GM19328 (cell line): ENCODE measurements at regions not wholly inside any gene's neighbourhood (a gene's known extent, or its start where the extent isn't known, plus 50 kb on each side); places are given as distances from the start of the nearest gene placed in this dataset.

Experiments
- ATAC-seq: cut with Tn5 transposase; IDR thresholded peaks from one replicate; pipeline ENCODE4 v1.9.1; 2021; ENCODE audit warnings: mild to moderate bottlenecking, moderate library complexity; ENCODE audit not compliant: unreplicated experiment

GRCh38 chr6:155747491-155747890, 291.9 kb upstream of the NOX3 start:
- ATAC-seq, result no peak

- no peak for ATAC-seq
Observed at GRCh38 chr6:155740781-155741399, 285.3 kb upstream of the NOX3 start.

DNA sequence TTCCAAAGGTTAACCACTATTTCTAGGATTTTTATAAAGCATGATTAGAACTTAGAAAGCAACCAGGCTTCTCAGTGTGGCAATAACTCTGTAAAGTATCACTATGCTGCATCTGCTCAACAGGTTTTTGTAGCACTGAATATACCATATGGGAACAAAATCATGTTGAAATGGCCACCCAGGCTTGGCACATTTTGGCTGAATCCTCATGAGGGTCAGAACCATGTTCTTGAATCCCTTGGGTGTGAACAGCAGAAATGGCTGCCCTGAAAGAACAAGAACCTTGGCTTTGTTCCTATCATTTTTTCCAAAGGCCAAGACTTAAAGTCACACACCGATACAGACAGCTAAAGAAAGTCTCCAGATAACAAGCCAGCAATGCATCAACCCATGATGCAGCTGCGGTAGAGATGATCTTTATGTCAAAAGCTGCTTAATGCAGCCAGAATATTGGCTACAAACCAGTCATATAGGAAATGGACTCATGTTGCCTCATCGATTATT, 283.0 kb upstream of the NOX3 start:
- ATAC-seq, result no peak

DNA sequence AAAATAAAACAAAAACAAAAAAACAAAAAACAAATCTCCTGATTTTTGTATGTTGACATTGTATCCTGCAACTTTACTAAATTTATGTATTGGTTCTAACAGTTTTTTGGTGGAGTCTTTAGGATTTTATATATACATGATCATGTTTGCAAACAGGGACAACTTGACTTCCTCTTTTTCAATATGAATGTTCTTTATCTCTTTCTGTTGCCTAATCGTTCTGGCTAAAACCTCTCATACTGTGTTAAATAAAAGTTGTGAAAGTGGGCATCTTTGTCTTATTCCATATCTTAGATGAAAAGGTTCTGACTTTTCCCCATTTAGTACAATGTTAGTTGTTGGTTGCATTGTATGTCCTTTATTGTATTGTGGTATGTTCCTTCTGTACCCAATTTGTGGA, 261.7 kb upstream of the NOX3 start:
- no peak for ATAC-seq

GRCh38 chr6:155710704-155711103, 255.1 kb upstream of the NOX3 start:
- no peak for ATAC-seq

GRCh38 chr6:155709262-155709661, 253.6 kb upstream of the NOX3 start:
- ATAC-seq, result no peak

- no peak for ATAC-seq
Observed at GRCh38 chr6:155708100-155708499, 252.5 kb upstream of the NOX3 start.

DNA sequence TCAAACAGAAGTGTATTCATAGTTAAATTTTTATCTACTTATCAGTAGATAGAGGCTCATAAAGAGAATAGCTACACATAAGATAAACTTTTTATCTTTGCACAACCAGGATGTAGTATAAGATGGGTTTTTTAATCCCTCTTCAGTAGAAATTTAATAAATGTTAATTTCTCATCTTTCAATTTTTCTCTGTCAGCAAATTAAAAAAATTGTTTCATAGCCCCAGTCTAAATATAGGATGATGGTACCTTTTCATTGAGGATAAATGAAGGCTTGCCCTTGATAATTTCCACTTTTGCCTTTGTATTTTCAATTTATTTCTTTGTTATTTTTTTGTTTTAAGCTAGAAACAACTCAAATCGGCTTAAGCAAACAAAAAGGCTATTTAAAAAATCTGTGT, 251.2 kb upstream of the NOX3 start:
- ATAC-seq, result no peak

DNA sequence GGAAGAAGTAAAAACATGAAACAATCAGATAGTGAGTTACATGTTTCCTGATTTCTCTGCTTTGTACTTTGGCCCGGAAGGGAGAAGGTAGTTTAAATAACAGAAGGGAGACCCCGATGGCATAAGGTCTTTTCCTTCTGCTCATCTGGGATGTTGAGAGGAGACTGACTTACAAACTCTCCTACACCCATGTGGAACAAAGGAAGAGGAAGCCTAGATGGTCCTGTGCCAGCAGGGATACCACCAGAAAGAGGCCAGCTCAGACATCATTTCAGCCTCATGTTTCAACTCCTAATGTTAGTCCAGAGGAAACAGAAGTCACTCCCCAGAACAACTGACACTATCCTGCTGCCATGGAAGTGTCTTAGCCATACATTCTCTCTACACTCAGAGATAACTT, 250.7 kb upstream of the NOX3 start:
- ATAC-seq, result no peak

- ATAC-seq, result no peak
Observed at GRCh38 chr6:155701342-155701741, 245.7 kb upstream of the NOX3 start.

- ATAC-seq, result no peak
Observed at GRCh38 chr6:155695495-155695894, 239.9 kb upstream of the NOX3 start.

DNA sequence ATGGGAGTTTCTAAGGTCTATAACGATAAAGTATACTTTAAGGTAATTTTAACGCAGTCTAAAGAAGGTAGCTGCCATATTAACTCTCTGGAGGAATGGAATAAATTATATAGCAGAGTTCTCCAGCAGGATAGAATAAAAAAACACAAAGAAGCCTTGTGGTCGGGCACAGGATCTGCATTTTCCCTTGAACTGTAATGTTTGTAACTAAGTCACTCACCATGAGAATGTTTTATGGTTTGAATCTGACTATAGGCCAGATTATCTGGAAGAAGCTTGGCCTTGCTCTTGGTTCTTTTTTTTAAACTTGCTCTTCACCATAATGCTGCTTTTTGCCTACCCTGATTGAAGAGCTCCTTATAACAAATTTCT, 238.8 kb upstream of the NOX3 start:
- ATAC-seq, result no peak

DNA sequence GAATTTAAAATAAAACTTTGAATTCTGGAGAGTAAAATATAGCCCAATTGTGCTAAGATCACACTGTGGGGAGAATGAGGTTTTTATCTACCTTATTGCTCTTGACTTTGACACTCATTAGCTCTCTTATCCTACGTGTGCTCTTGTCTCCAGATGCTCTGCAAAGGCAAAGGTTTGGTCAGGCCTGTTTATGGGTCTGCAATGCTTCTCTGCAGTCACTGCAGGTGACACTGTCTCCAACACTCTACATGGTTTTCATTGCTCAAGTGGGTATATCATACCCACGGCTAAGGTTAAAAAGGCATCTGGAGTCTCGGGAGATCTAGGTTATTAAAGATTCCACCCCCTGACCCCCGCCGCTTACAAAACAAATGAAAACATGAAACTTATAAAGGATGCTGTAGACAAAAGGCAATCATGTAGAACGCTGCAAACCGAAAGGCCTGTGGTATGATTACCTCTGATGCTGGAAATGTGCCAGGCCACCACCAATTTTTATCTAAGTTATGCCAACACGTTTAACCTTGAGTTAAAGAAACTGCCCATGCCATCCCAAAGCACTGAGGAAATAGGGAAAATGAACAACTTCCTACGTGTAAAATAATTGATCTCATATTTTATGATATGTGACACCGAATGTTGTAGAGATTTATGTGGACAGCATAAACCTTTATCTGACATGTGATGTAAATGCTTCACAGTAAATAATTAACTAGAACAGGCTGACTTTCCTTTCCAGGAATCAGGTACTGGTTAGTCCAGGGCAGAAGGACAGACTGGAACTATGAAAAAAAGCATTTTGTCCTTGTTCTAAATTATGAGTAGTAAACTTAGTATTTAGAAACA, 238.2 kb upstream of the NOX3 start:
- no peak for ATAC-seq

- no peak for ATAC-seq
Observed at GRCh38 chr6:155690820-155691219, 235.2 kb upstream of the NOX3 start.

GRCh38 chr6:155687645-155688044, 232.0 kb upstream of the NOX3 start:
- ATAC-seq, result no peak

DNA sequence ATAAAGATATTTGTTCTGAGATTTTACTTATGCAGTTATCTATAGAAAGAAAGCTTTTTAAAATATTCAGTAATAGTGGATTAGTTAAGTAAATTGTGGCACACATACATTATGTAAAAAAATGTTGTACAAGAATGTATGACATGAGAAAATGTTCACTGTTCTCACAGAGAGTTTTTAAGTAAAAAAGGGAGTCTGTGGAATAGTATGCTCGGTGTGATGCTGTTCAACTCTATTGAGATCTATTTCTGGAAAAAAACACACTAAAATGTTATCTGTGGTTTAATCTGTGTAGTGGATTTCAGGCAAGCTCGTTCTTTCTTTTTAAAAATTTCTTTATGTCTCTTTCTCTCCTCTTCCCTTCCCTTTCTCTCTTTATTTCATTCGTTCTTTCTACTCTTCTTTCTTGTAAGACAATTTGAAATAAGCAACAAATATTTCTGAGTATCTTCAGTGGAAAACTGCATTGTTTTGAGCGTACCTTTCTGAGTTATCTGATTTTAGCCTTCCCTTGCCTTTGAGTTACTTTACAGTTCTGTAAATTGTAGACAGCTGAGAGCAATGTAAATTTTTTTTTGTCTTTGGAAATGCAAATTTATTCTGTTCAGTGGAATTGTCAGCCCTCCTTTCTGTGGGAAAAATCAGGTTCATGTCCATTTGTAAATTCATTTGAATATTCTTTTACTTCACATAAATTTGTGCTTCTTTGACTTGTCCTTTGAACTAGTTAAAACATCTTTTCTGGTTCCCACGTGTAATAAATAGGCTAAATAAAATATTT, 229.0 kb upstream of the NOX3 start:
- no peak for ATAC-seq

DNA sequence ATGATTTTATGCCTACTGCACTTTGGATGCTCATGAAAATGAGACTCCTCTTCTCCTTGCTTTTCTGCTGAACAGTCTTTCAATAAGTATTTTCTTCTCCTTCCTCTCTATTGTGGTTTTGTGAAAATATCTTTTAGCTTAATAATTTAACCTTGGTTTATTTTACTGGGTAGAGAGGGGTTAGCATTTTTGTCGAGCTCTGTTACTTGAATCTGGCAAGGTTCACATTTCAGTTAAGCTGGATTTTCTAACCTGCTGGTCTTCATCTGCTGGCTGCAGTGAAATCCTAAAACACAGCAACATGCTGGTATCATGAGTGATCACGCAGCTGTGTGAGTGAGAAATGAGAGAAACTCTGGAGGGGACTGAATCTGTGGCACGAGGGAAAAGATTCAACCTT, 222.7 kb upstream of the NOX3 start:
- ATAC-seq, result no peak

DNA sequence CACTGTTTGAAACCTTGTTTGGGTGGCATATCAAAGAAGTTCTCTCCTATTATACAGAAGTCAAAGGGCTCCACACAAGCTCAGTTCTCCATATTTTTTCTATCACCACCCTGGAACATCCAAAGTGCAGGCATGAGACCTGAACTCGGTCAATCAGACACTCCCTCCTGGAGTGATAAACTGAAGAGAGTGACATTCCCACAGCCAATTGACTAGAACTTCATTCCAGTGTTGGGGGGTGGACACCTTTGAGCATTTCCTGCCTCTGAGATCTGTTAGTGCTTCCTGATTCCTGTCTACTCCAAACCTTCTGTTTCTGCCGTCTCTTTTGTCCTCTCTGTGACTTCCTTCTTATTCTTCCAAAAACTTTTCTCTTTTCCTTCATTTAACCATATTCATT, 220.7 kb upstream of the NOX3 start:
- ATAC-seq, result no peak

- ATAC-seq, result no peak
Observed at GRCh38 chr6:155670655-155671054, 215.0 kb upstream of the NOX3 start.

- ATAC-seq, result no peak
Observed at GRCh38 chr6:155660251-155660977, 204.8 kb upstream of the NOX3 start.

DNA sequence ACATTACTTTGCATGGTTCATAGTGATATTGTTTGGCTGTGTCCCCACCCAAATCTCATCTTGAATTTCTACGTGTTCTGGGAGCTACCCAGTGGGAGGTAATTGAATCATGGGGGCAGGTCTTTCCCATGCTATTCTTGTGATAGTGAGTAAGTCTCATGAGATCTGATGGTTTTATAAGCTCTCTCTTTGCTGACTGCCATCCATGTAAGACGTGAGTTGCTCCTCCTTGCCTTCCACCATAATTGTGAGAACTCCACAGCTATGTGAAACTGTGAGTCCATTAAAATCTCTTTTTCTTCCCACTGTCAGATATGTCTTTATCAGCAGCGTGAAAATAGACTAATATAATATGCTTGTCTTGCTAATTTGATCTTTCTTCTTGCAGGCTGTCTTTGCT, 200.4 kb upstream of the NOX3 start:
- ATAC-seq, result no peak
